ENCODE measurements at regions not wholly inside any gene's neighbourhood (a gene's known extent, or its start where the extent isn't known, plus 50 kb on each side); places are given as distances from the start of the nearest gene placed in this dataset.

- H3K27ac ChIP-seq (ENCODE audit: low read depth, low read length), result no peak overlapping the region
- H3K79me1 ChIP-seq (ENCODE audit: low read length), result no peaks in the 10 kb centered on the region
- H3K79me2 ChIP-seq (ENCODE audit: control insufficient read depth, insufficient read depth, low read length, poor library complexity), result no peaks in the 10 kb centered on the region
- no peak overlapping the region for H3K23ac ChIP-seq (ENCODE audit: low read length)
- no peak overlapping the region for H3K4ac ChIP-seq (ENCODE audit: low read depth, low read length)
- no peak overlapping the region for H4K91ac ChIP-seq (ENCODE audit: low read depth, low read length)
- H4K12ac ChIP-seq (ENCODE audit: low read depth, low read length), result no peak overlapping the region
- no peak overlapping the region for H3K4me3 ChIP-seq (ENCODE audit: low read depth, low read length)
- no peak overlapping the region for H3K14ac ChIP-seq (ENCODE audit: low read length)
- no peak overlapping the region for H2AFZ ChIP-seq (ENCODE audit: insufficient read depth, low read length, poor library complexity)
- no peak overlapping the region for H2BK5ac ChIP-seq (ENCODE audit: low read depth, low read length, poor library complexity)
- H2BK120ac ChIP-seq (ENCODE audit: insufficient read depth, low read length, poor library complexity), result no peak overlapping the region
- no peak overlapping the region for H3K4me2 ChIP-seq (ENCODE audit: low read length)
- H2BK12ac ChIP-seq (ENCODE audit: low read length), result no peak overlapping the region
- H3K36me3 ChIP-seq (ENCODE audit: control insufficient read depth in 1 of 2, insufficient read depth in 2 of 2, low read length in 2 of 2), result no peaks in the 10 kb centered on the region
- no peak for DNase-seq
- no CpG with 5 or more reads among the region's 7 CpGs for WGBS (ENCODE audit: extremely low coverage, insufficient coverage, insufficient read length)
- no peak overlapping the region for H3K18ac ChIP-seq (ENCODE audit: low read length)
- no peaks in the 10 kb centered on the region for H3K27me3 ChIP-seq (ENCODE audit: insufficient read depth, low read length)
- no peak overlapping the region for H4K8ac ChIP-seq (ENCODE audit: low read depth, low read length)
- no peaks in the 10 kb centered on the region for H3K9me3 ChIP-seq (ENCODE audit: insufficient read depth, low read depth, low read length)
- H3K9ac ChIP-seq (ENCODE audit: low read length), result no peak overlapping the region
- H2AK5ac ChIP-seq (ENCODE audit: low read length), result no peak overlapping the region
- H3K4me1 ChIP-seq (ENCODE audit: control insufficient read depth in 1 of 2, insufficient read depth in 2 of 2, low read length in 2 of 2), result no peaks in the 10 kb centered on the region
Observed at GRCh38 chr21:19640964-19641363, 1237.4 kb upstream of the TMPRSS15 start.

DNA sequence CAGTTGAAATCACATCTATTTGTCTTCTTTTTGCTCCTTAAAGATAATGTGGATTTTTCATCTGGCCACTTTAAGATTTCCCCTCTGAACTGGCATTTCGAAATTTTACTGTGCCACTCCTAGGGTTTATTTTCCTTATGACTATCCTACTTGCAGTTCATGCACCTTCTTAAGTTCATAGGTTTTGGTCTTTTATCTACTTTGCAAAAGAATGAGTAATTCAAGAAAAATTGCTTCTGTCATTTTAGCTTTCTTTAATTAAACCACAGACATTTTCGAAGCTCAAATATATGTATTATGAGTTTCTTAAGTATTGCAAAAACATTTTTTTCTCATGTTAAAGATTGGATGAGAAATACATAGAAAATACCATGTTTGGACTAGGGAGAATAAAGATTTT, 1244.8 kb upstream of the TMPRSS15 start:
- H3K27ac ChIP-seq (ENCODE audit: low read depth, low read length), result no peak overlapping the region
- no peak overlapping the region for H3K18ac ChIP-seq (ENCODE audit: low read length)
- no peak overlapping the region for H2BK12ac ChIP-seq (ENCODE audit: low read length)
- no peak overlapping the region for H3K14ac ChIP-seq (ENCODE audit: low read length)
- H3K4me2 ChIP-seq (ENCODE audit: low read length), result no peak overlapping the region
- no peak for DNase-seq
- H3K9me3 ChIP-seq (ENCODE audit: insufficient read depth, low read depth, low read length), result no peaks in the 10 kb centered on the region
- H2AFZ ChIP-seq (ENCODE audit: insufficient read depth, low read length, poor library complexity), result no peak overlapping the region
- no peaks in the 10 kb centered on the region for H3K36me3 ChIP-seq (ENCODE audit: control insufficient read depth in 1 of 2, insufficient read depth in 2 of 2, low read length in 2 of 2)
- no peak overlapping the region for H2BK120ac ChIP-seq (ENCODE audit: insufficient read depth, low read length, poor library complexity)
- no peak overlapping the region for H3K23ac ChIP-seq (ENCODE audit: low read length)
- no peak overlapping the region for H3K9ac ChIP-seq (ENCODE audit: low read length)
- H2AK5ac ChIP-seq (ENCODE audit: low read length), result no peak overlapping the region
- no peak overlapping the region for H3K4me3 ChIP-seq (ENCODE audit: low read depth, low read length)
- no peak overlapping the region for H4K12ac ChIP-seq (ENCODE audit: low read depth, low read length)
- H3K27me3 ChIP-seq (ENCODE audit: insufficient read depth, low read length), result no peaks in the 10 kb centered on the region
- no CpG with 5 or more reads among the region's 2 CpGs for WGBS (ENCODE audit: extremely low coverage, insufficient coverage, insufficient read length)
- no peak overlapping the region for H4K8ac ChIP-seq (ENCODE audit: low read depth, low read length)
- no peak overlapping the region for H3K4ac ChIP-seq (ENCODE audit: low read depth, low read length)
- H2BK5ac ChIP-seq (ENCODE audit: low read depth, low read length, poor library complexity), result no peak overlapping the region
- no peaks in the 10 kb centered on the region for H3K79me2 ChIP-seq (ENCODE audit: control insufficient read depth, insufficient read depth, low read length, poor library complexity)
- H3K4me1 ChIP-seq (ENCODE audit: control insufficient read depth in 1 of 2, insufficient read depth in 2 of 2, low read length in 2 of 2), result no peaks in the 10 kb centered on the region
- H4K91ac ChIP-seq (ENCODE audit: low read depth, low read length), result no peak overlapping the region
- no peaks in the 10 kb centered on the region for H3K79me1 ChIP-seq (ENCODE audit: low read length)

DNA sequence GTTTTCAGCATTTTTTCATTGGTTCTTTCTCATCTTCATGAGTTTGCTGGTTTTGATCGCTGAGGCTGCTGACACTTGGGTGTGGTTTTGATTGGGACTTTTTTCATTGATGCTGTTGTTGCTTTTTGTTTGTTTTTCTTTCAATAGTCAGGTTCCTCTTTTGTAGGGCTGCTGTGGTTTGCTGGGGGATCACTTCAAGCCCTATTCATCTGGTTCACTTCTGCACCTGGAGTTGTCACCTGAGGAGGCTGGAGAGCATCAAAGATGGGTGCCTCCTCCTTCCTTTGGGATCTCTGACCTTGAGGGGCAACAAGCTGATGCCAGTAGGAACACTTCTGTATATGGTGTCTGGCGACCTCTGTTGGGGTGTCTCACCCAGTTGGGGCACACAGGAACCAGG, 1279.9 kb upstream of the TMPRSS15 start:
- no peak overlapping the region for H4K12ac ChIP-seq (ENCODE audit: low read depth, low read length)
- H3K4me3 ChIP-seq (ENCODE audit: low read depth, low read length), result no peak overlapping the region
- no peak for DNase-seq
- H3K9me3 ChIP-seq (ENCODE audit: insufficient read depth, low read depth, low read length), result no peaks in the 10 kb centered on the region
- no peaks in the 10 kb centered on the region for H3K79me1 ChIP-seq (ENCODE audit: low read length)
- H3K79me2 ChIP-seq (ENCODE audit: control insufficient read depth, insufficient read depth, low read length, poor library complexity), result no peaks in the 10 kb centered on the region
- H3K27ac ChIP-seq (ENCODE audit: low read depth, low read length), result no peak overlapping the region
- no peak overlapping the region for H2AK5ac ChIP-seq (ENCODE audit: low read length)
- H3K4me1 ChIP-seq (ENCODE audit: control insufficient read depth in 1 of 2, insufficient read depth in 2 of 2, low read length in 2 of 2), result peaks cover 0 to 6% of the 10 kb centered on the region in 2 experiments
- H3K23ac ChIP-seq (ENCODE audit: low read length), result no peak overlapping the region
- H3K9ac ChIP-seq (ENCODE audit: low read length), result no peak overlapping the region
- H2BK120ac ChIP-seq (ENCODE audit: insufficient read depth, low read length, poor library complexity), result no peak overlapping the region
- no peak overlapping the region for H3K4me2 ChIP-seq (ENCODE audit: low read length)
- no peak overlapping the region for H3K18ac ChIP-seq (ENCODE audit: low read length)
- no CpG with 5 or more reads among the region's 2 CpGs for WGBS (ENCODE audit: extremely low coverage, insufficient coverage, insufficient read length)
- no peaks in the 10 kb centered on the region for H3K36me3 ChIP-seq (ENCODE audit: control insufficient read depth in 1 of 2, insufficient read depth in 2 of 2, low read length in 2 of 2)
- no peak overlapping the region for H2AFZ ChIP-seq (ENCODE audit: insufficient read depth, low read length, poor library complexity)
- no peak overlapping the region for H4K91ac ChIP-seq (ENCODE audit: low read depth, low read length)
- H3K14ac ChIP-seq (ENCODE audit: low read length), result no peak overlapping the region
- H3K4ac ChIP-seq (ENCODE audit: low read depth, low read length), result no peak overlapping the region
- H3K27me3 ChIP-seq (ENCODE audit: insufficient read depth, low read length), result no peaks in the 10 kb centered on the region
- H2BK12ac ChIP-seq (ENCODE audit: low read length), result no peak overlapping the region
- H4K8ac ChIP-seq (ENCODE audit: low read depth, low read length), result no peak overlapping the region
- H2BK5ac ChIP-seq (ENCODE audit: low read depth, low read length, poor library complexity), result no peak overlapping the region

GRCh38 chr21:19684328-19684727, 1280.7 kb upstream of the TMPRSS15 start:
- Histone ChIP-seq H2BK120ac (ENCODE audit: insufficient read depth, low read length, poor library complexity) (no peak overlapping the region), H3K4me2 (ENCODE audit: low read length) (no peak overlapping the region), H3K4me3 (ENCODE audit: low read depth, low read length) (no peak overlapping the region), H3K36me3 (ENCODE audit: control insufficient read depth in 1 of 2, insufficient read depth in 2 of 2, low read length in 2 of 2) (no peaks in the 10 kb centered on the region), H3K23ac (ENCODE audit: low read length) (no peak overlapping the region), H3K79me2 (ENCODE audit: control insufficient read depth, insufficient read depth, low read length, poor library complexity) (no peaks in the 10 kb centered on the region), H2BK12ac (ENCODE audit: low read length) (no peak overlapping the region), H3K4me1 (ENCODE audit: control insufficient read depth in 1 of 2, insufficient read depth in 2 of 2, low read length in 2 of 2) (peaks cover 0 to 6% of the 10 kb centered on the region in 2 experiments), H2AFZ (ENCODE audit: insufficient read depth, low read length, poor library complexity) (no peak overlapping the region), H2BK5ac (ENCODE audit: low read depth, low read length, poor library complexity) (no peak overlapping the region), H4K12ac (ENCODE audit: low read depth, low read length) (no peak overlapping the region), H3K4ac (ENCODE audit: low read depth, low read length) (no peak overlapping the region), H3K79me1 (ENCODE audit: low read length) (no peaks in the 10 kb centered on the region), H3K18ac (ENCODE audit: low read length) (no peak overlapping the region), H3K14ac (ENCODE audit: low read length) (no peak overlapping the region), H4K8ac (ENCODE audit: low read depth, low read length) (no peak overlapping the region), H3K27me3 (ENCODE audit: insufficient read depth, low read length) (no peaks in the 10 kb centered on the region), H3K9ac (ENCODE audit: low read length) (no peak overlapping the region), H3K9me3 (ENCODE audit: insufficient read depth, low read depth, low read length) (no peaks in the 10 kb centered on the region), H3K27ac (ENCODE audit: low read depth, low read length) (no peak overlapping the region), H2AK5ac (ENCODE audit: low read length) (no peak overlapping the region), H4K91ac (ENCODE audit: low read depth, low read length) (no peak overlapping the region)
- DNase-seq, result no peak
- WGBS (ENCODE audit: extremely low coverage, insufficient coverage, insufficient read length), result no CpG with 5 or more reads among the region's 4 CpGs
